HL-60 (cell line): ENCODE measurements at regions not wholly inside any gene's neighbourhood (a gene's known extent, or its start where the extent isn't known, plus 50 kb on each side); places are given as distances from the start of the nearest gene placed in this dataset.

ENCODE experiments used
- CTCF ChIP-seq: IDR thresholded peaks from one replicate; pipeline ENCODE4 v1.5.1; 2011; ENCODE audit warnings: low read length, control low read depth, inconsistent platforms; ENCODE audit not compliant: insufficient read depth
- POLR2AphosphoS5 ChIP-seq: IDR thresholded peaks from 2 replicates; pipeline ENCODE4 v1.6.1; 2012; ENCODE audit warnings: low read depth

- TF ChIP-seq POLR2AphosphoS5 (no peak), CTCF (no peak)
Observed at GRCh38 chr12:105910030-105910429, 228.7 kb downstream of the NUAK1 start.
